Endodermal cell (in vitro differentiated cells): ENCODE measurements at regions not wholly inside any gene's neighbourhood (a gene's known extent, or its start where the extent isn't known, plus 50 kb on each side); places are given as distances from the start of the nearest gene placed in this dataset.

ENCODE experiments used
- DNase-seq: peaks from one replicate; pipeline ENCODE4 v3.0.0-alpha.2; 2017
- H3K27ac ChIP-seq: 2 replicates; pipeline ENCODE4 v1.5.1; 2013; ENCODE audit warnings: mild to moderate bottlenecking, low read depth, low read length, moderate library complexity
- H3K27me3 ChIP-seq: 2 replicates; pipeline ENCODE4 v1.6.1; 2013; ENCODE audit warnings: mild to moderate bottlenecking, low read length, moderate library complexity; ENCODE audit not compliant: insufficient read depth, control insufficient read depth, poor library complexity, severe bottlenecking
- H3K36me3 ChIP-seq: 2 replicates; pipeline ENCODE4 v1.7.0; 2013; ENCODE audit warnings: mild to moderate bottlenecking, low read length, moderate library complexity; ENCODE audit not compliant: control insufficient read depth, insufficient read depth
- H3K4me1 ChIP-seq: one replicate; pipeline ENCODE4 v1.7.0; 2013; ENCODE audit warnings: low read length; ENCODE audit not compliant: control insufficient read depth, insufficient read depth
- H3K4me3 ChIP-seq: 2 replicates; pipeline ENCODE4 v1.5.1; 2013; ENCODE audit warnings: mild to moderate bottlenecking, low read length, moderate library complexity
- H3K9ac ChIP-seq: 2 replicates; pipeline ENCODE4 v1.6.1; 2013; ENCODE audit warnings: mild to moderate bottlenecking, low read length, moderate library complexity; ENCODE audit not compliant: poor library complexity, severe bottlenecking; ENCODE audit errors: extremely low read depth
- H3K9me3 ChIP-seq: 2 replicates; pipeline ENCODE4 v1.6.1; 2013; ENCODE audit warnings: mild to moderate bottlenecking, low read length, moderate library complexity; ENCODE audit not compliant: control insufficient read depth
- H3K27ac Mint-ChIP-seq: 2 replicates; pipeline ENCODE4 v1.8.0; 2020; ENCODE audit warnings: mixed read lengths
- H3K27me3 Mint-ChIP-seq: 2 replicates; pipeline ENCODE4 v1.8.0; 2021; ENCODE audit warnings: mild to moderate bottlenecking, mixed read lengths; ENCODE audit not compliant: insufficient read depth
- H3K36me3 Mint-ChIP-seq: 2 replicates; pipeline ENCODE4 v1.8.0; 2020; ENCODE audit warnings: low read depth, mixed read lengths
- H3K4me1 Mint-ChIP-seq: 2 replicates; pipeline ENCODE4 v1.8.0; 2020; ENCODE audit warnings: mixed read lengths
- H3K4me3 Mint-ChIP-seq: 2 replicates; pipeline ENCODE4 v1.8.0; 2020; ENCODE audit warnings: mild to moderate bottlenecking, moderate library complexity, mixed read lengths
- H3K9me3 Mint-ChIP-seq: 2 replicates; pipeline ENCODE4 v1.8.0; 2020; ENCODE audit warnings: mild to moderate bottlenecking, mixed read lengths
- CTCF ChIP-seq: fragments of 200-600 bp; sonication (generic); conservative IDR thresholded peaks from 2 replicates; pipeline ENCODE4 v1.5.0; 2021; ENCODE audit warnings: antibody characterized with exemption, mild to moderate bottlenecking
- WGBS, 2 experiments: methylation state at CpG; one replicate each; pipeline versions ENCODE4 v1.1.5 to v1.1.7; 2013; ENCODE audit warnings: missing lambda C conversion rate in 2 of 2, mixed read lengths in 1 of 2; ENCODE audit not compliant: insufficient coverage in 1 of 2, insufficient read length in 1 of 2; 5-methylcytosine and 5-hydroxymethylcytosine counted together

GRCh38 chr4:19879330-19879729 lies 372.4 kb upstream of the SLIT2 start:
- peaks cover 2% of the 10 kb centered on the region for H3K4me1 Mint-ChIP-seq
- Histone ChIP-seq H3K4me1 (no peaks in the 10 kb centered on the region), H3K27me3 (no peaks in the 10 kb centered on the region), H3K27ac (no peak overlapping the region), H3K4me3 (no peak overlapping the region), H3K9me3 (no peaks in the 10 kb centered on the region), H3K36me3 (no peaks in the 10 kb centered on the region), H3K9ac (no peak overlapping the region)
- no peak overlapping the region for H3K4me3 Mint-ChIP-seq
- TF ChIP-seq CTCF: no peak
- no peaks in the 10 kb centered on the region for H3K27me3 Mint-ChIP-seq
- no peaks in the 10 kb centered on the region for H3K36me3 Mint-ChIP-seq
- DNase-seq: no peak
- H3K27ac Mint-ChIP-seq: no peak overlapping the region
- H3K9me3 Mint-ChIP-seq: no peaks in the 10 kb centered on the region
- 60 to 77% methylated on average over 1 to 5 of the region's 5 CpGs for WGBS, 2 experiments

- Histone ChIP-seq H3K27me3 (no peaks in the 10 kb centered on the region), H3K9ac (no peak overlapping the region), H3K9me3 (no peaks in the 10 kb centered on the region), H3K27ac (no peak overlapping the region), H3K4me1 (no peaks in the 10 kb centered on the region), H3K4me3 (no peak overlapping the region), H3K36me3 (no peaks in the 10 kb centered on the region)
- WGBS, 2 experiments: 84% methylated on average over 1 of the region's 1 CpG; no CpG with 5 or more reads in 1 of the 2 experiments
- Mint-ChIP-seq H3K9me3 (peaks cover 5% of the 10 kb centered on the region), H3K4me3 (no peak overlapping the region), H3K27me3 (peaks cover 2% of the 10 kb centered on the region), H3K36me3 (no peaks in the 10 kb centered on the region), H3K4me1 (no peaks in the 10 kb centered on the region), H3K27ac (no peak overlapping the region)
- no peak for TF ChIP-seq CTCF
- DNase-seq: no peak
Observed at GRCh38 chr4:19857991-19858390, 393.7 kb upstream of the SLIT2 start.

GRCh38 chr4:19857380-19857779 lies 394.3 kb upstream of the SLIT2 start:
- no peaks in the 10 kb centered on the region for H3K36me3 ChIP-seq
- H3K27me3 ChIP-seq: no peaks in the 10 kb centered on the region
- H3K27ac ChIP-seq: no peak overlapping the region
- no peaks in the 10 kb centered on the region for H3K36me3 Mint-ChIP-seq
- H3K9me3 Mint-ChIP-seq: peaks cover 5% of the 10 kb centered on the region
- no peaks in the 10 kb centered on the region for H3K4me1 Mint-ChIP-seq
- no peak for TF ChIP-seq CTCF
- H3K9ac ChIP-seq: no peak overlapping the region
- H3K27ac Mint-ChIP-seq: no peak overlapping the region
- no peak for DNase-seq
- WGBS, 2 experiments: 91% methylated on average over 2 of the region's 2 CpGs; no CpG with 5 or more reads in 1 of the 2 experiments
- H3K4me3 Mint-ChIP-seq: no peak overlapping the region
- no peaks in the 10 kb centered on the region for H3K9me3 ChIP-seq
- H3K4me3 ChIP-seq: no peak overlapping the region
- H3K27me3 Mint-ChIP-seq: peaks cover 2% of the 10 kb centered on the region
- no peaks in the 10 kb centered on the region for H3K4me1 ChIP-seq
